Hippocampal formation (tissue), 2 donors: ENCODE measurements at regions not wholly inside any gene's neighbourhood (a gene's known extent, or its start where the extent isn't known, plus 50 kb on each side); places are given as distances from the start of the nearest gene placed in this dataset.
A peak's percentile ranks its signal among the peaks of the same experiment; 100 is the strongest.

ENCODE experiments used
- DNase-seq, 2 donors: peaks; one replicate each; lab custom pipeline; 2025; lab: John Stamatoyannopoulos, UW

- DNase-seq, result no peak
Measured at GRCh38 chr22:48661984-48662383, 1165.7 kb downstream of the BRD1 start.

- DNase-seq, result no peak
Measured at GRCh38 chr22:48660790-48661740, 1166.6 kb downstream of the BRD1 start.

GRCh38 chr22:48660104-48660789, 1167.4 kb downstream of the BRD1 start:
- DNase-seq, result no peak

GRCh38 chr22:48659404-48659996, 1168.2 kb downstream of the BRD1 start:
- no peak for DNase-seq

GRCh38 chr22:48658871-48659270, 1168.8 kb downstream of the BRD1 start:
- DNase-seq, result no peak

- DNase-seq, result no peak
Measured at GRCh38 chr22:48658246-48658645, 1169.4 kb downstream of the BRD1 start.

GRCh38 chr22:48654492-48654891, 1173.2 kb downstream of the BRD1 start:
- DNase-seq, result no peak

- no peak for DNase-seq
Measured at GRCh38 chr22:48653929-48654328, 1173.7 kb downstream of the BRD1 start.

- DNase-seq, result no peak
Measured at GRCh38 chr22:48653306-48653705, 1174.4 kb downstream of the BRD1 start.

- DNase-seq, result no peak
Measured at GRCh38 chr22:48652796-48653195, 1174.9 kb downstream of the BRD1 start.

GRCh38 chr22:48651981-48652538, 1175.6 kb downstream of the BRD1 start:
- DNase-seq, result no peak

GRCh38 chr22:48651036-48651890, 1176.4 kb downstream of the BRD1 start:
- peak; percentile 27 to 61 for DNase-seq

- no peak for DNase-seq
Measured at GRCh38 chr22:48650323-48651035, 1177.2 kb downstream of the BRD1 start.

GRCh38 chr22:48649466-48649865, 1178.2 kb downstream of the BRD1 start:
- no peak for DNase-seq

- DNase-seq, result no peak
Measured at GRCh38 chr22:48649031-48649430, 1178.6 kb downstream of the BRD1 start.

- DNase-seq, result no peak
Measured at GRCh38 chr22:48647606-48648515, 1179.8 kb downstream of the BRD1 start.

- DNase-seq, result no peak
Measured at GRCh38 chr22:48647051-48647450, 1180.6 kb downstream of the BRD1 start.

- no peak for DNase-seq
Measured at GRCh38 chr22:48646216-48646925, 1181.3 kb downstream of the BRD1 start.

GRCh38 chr22:48645766-48646165, 1181.9 kb downstream of the BRD1 start:
- no peak for DNase-seq
